ENCODE measurements at regions not wholly inside any gene's neighbourhood (a gene's known extent, or its start where the extent isn't known, plus 50 kb on each side); places are given as distances from the start of the nearest gene placed in this dataset.

DNA sequence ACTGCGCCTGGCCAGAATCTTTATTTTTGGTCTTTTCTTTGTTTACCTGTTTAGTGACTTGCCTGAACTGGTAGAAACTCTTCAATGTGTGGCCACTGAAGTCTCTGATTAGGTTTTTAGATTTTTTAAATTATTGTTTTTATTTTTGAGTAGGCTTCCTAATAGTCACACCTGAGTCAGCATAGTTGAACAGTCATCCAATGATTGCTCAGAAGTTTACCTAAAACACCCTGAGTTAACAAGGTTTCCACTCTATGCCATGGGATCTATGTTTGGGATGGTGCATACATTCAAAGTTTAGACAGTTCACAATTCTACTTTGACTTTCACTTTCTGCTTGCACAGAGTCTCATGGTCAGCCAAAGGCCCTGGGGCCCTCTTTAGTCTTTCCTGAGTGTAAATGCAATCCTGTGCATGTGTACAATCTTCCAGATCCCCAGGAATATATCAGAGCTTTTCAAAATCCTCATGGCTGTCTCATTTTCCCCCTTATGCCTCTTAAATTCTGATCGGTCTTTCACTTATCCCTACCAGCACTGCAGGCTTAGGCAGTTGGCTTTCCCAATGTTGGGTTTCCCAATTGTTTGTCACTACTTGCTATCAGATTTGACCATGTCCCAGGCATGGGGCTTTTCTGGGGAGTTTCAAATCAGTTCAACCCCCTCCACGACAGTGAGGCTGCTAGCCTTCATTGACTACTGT lies 114.4 kb upstream of the RAB3GAP2 start:
- no peak for TF ChIP-seq EZH2phosphoT487 (IDR thresholded peaks at IDR 0.05; ENCODE audit: low read depth)
- TF ChIP-seq, protein P1, sequence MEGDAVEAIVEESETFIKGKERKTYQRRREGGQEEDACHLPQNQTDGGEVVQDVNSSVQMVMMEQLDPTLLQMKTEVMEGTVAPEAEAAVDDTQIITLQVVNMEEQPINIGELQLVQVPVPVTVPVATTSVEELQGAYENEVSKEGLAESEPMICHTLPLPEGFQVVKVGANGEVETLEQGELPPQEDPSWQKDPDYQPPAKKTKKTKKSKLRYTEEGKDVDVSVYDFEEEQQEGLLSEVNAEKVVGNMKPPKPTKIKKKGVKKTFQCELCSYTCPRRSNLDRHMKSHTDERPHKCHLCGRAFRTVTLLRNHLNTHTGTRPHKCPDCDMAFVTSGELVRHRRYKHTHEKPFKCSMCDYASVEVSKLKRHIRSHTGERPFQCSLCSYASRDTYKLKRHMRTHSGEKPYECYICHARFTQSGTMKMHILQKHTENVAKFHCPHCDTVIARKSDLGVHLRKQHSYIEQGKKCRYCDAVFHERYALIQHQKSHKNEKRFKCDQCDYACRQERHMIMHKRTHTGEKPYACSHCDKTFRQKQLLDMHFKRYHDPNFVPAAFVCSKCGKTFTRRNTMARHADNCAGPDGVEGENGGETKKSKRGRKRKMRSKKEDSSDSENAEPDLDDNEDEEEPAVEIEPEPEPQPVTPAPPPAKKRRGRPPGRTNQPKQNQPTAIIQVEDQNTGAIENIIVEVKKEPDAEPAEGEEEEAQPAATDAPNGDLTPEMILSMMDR (IDR thresholded peaks at IDR 0.05; ENCODE audit: low read depth, low read length) = no peak
- Histone ChIP-seq H3K79me2 (ENCODE audit: low read length) (no peaks in the 10 kb centered on the region), H4K20me1 (ENCODE audit: insufficient read depth, low read length) (no peaks in the 10 kb centered on the region), H3K27ac (ENCODE audit: low read length) (no peak overlapping the region), H2AFZ (ENCODE audit: low read depth, low read length) (no peak overlapping the region), H3K36me3 (replicated peaks; ENCODE audit: low read depth, low read length) (peaks cover 12% of the 10 kb centered on the region), H3K27me3 (ENCODE audit: low read depth, low read length) (no peaks in the 10 kb centered on the region), H3K9me3 (ENCODE audit: insufficient read depth, low read length) (peaks cover 19% of the 10 kb centered on the region; the same call in 1 of the 2 replicates), H3K4me1 (ENCODE audit: low read length) (peaks cover 13% of the 10 kb centered on the region), H3K4me2 (ENCODE audit: low read length) (no peak overlapping the region), H3K9ac (ENCODE audit: low read length) (no peak overlapping the region), H3K4me3 (ENCODE audit: low read length) (no peak overlapping the region)

DNA sequence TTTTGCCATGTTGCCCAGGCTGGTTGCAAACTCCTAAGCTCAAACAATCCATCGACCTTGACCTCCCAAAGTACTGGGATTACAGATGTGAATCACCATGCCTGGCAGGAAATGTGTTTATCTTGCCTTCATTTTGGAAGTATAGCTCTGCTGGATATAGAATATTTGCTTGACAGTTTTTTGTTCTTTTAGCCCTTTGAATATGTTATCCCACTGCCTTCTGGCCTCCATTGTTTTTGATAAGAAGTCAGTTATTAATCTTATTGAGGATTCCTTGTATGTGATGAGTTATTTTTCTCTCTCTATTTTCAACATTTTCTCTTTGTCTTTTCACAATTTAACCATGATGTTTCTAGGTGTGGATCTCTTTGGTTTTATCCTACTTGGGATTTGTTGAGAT lies 112.9 kb upstream of the RAB3GAP2 start:
- H3K4me1 ChIP-seq (ENCODE audit: low read length) = peaks cover 24% of the 10 kb centered on the region
- no peaks in the 10 kb centered on the region for H3K27me3 ChIP-seq (ENCODE audit: low read depth, low read length)
- no peaks in the 10 kb centered on the region for H4K20me1 ChIP-seq (ENCODE audit: insufficient read depth, low read length)
- H3K9ac ChIP-seq (ENCODE audit: low read length) = no peak overlapping the region
- TF ChIP-seq, protein P1 (IDR thresholded peaks at IDR 0.05; ENCODE audit: low read depth, low read length) = no peak
- no peak for TF ChIP-seq EZH2phosphoT487 (IDR thresholded peaks at IDR 0.05; ENCODE audit: low read depth)
- H3K79me2 ChIP-seq (ENCODE audit: low read length) = no peaks in the 10 kb centered on the region
- no peak overlapping the region for H2AFZ ChIP-seq (ENCODE audit: low read depth, low read length)
- H3K27ac ChIP-seq (ENCODE audit: low read length) = no peak overlapping the region
- H3K4me3 ChIP-seq (ENCODE audit: low read length) = no peak overlapping the region
- H3K4me2 ChIP-seq (ENCODE audit: low read length) = no peak overlapping the region
- peaks cover 20% of the 10 kb centered on the region for H3K36me3 ChIP-seq (replicated peaks; ENCODE audit: low read depth, low read length)
- peaks cover 30% of the 10 kb centered on the region for H3K9me3 ChIP-seq (ENCODE audit: insufficient read depth, low read length)

DNA sequence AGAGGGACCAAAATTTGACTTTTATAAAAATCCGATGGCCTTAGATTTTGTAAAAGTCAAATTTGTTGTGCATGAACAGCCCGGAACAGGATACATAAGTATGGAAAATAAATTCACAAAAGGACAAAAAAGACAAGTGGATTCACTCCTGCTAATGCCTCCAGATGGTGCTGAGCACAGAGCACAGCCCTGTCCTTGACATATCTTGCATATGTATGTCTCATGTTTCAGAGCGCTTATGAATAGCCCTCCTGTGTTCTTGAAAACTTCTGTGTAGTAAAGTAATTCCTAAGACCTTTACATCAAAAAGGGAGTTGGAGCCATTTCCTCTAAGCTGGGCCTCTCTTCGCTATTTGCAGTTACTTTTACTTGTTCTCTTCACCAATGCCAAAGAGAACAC lies 110.7 kb upstream of the RAB3GAP2 start:
- Histone ChIP-seq H3K27ac (ENCODE audit: low read length) (peak overlapping the region; percentile 53; the same call in 1 of the 2 replicates), H3K4me1 (ENCODE audit: low read length) (peaks cover 24% of the 10 kb centered on the region), H4K20me1 (ENCODE audit: insufficient read depth, low read length) (no peaks in the 10 kb centered on the region), H3K4me3 (ENCODE audit: low read length) (no peak overlapping the region), H3K4me2 (ENCODE audit: low read length) (no peak overlapping the region), H3K27me3 (ENCODE audit: low read depth, low read length) (no peaks in the 10 kb centered on the region), H3K9ac (ENCODE audit: low read length) (no peak overlapping the region), H3K36me3 (replicated peaks; ENCODE audit: low read depth, low read length) (peaks cover 20% of the 10 kb centered on the region), H3K79me2 (ENCODE audit: low read length) (no peaks in the 10 kb centered on the region), H2AFZ (ENCODE audit: low read depth, low read length) (no peak overlapping the region), H3K9me3 (ENCODE audit: insufficient read depth, low read length) (peaks cover 30% of the 10 kb centered on the region)
- no peak for TF ChIP-seq EZH2phosphoT487 (IDR thresholded peaks at IDR 0.05; ENCODE audit: low read depth)
- TF ChIP-seq, protein P1 (IDR thresholded peaks at IDR 0.05; ENCODE audit: low read depth, low read length) = no peak

DNA sequence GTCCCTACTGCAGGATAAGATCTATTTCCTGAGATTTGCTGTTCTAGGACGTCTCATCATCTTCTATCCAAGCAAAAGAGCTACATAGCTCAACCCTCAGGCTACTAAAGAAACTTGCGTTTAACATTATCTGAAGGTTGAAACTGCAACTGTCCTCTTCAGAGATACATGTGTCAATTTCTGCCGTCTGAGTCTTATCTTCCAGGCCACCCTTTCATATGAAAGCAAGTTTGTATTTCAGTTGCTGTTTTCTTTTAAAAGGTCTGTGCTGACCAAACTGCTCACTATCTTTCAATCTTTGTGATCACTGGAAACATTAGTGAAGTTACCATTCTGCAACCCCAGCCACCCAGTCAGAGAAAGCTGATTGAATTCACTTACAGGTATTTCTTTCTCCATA lies 108.6 kb upstream of the RAB3GAP2 start:
- Histone ChIP-seq H3K4me3 (ENCODE audit: low read length) (no peak overlapping the region), H3K27ac (ENCODE audit: low read length) (peak overlapping the region; percentile 78), H3K9me3 (ENCODE audit: insufficient read depth, low read length) (peaks cover 30% of the 10 kb centered on the region), H3K79me2 (ENCODE audit: low read length) (no peaks in the 10 kb centered on the region), H3K9ac (ENCODE audit: low read length) (peak overlapping the region; percentile 21; the same call in 1 of the 2 replicates), H3K4me2 (ENCODE audit: low read length) (peak overlapping the region; percentile 53; the same call in 1 of the 2 replicates), H3K36me3 (replicated peaks; ENCODE audit: low read depth, low read length) (peaks cover 20% of the 10 kb centered on the region), H3K4me1 (ENCODE audit: low read length) (peaks cover 24% of the 10 kb centered on the region), H3K27me3 (ENCODE audit: low read depth, low read length) (no peaks in the 10 kb centered on the region), H2AFZ (ENCODE audit: low read depth, low read length) (peak overlapping the region; percentile 56), H4K20me1 (ENCODE audit: insufficient read depth, low read length) (no peaks in the 10 kb centered on the region)
- TF ChIP-seq EZH2phosphoT487 (IDR thresholded peaks at IDR 0.05; ENCODE audit: low read depth) = no peak
- TF ChIP-seq, protein P1 (IDR thresholded peaks at IDR 0.05; ENCODE audit: low read depth, low read length) = no peak

Measured in OCI-LY3 (cell line).